KMS-11 (cell line): ENCODE measurements at regions not wholly inside any gene's neighbourhood (a gene's known extent, or its start where the extent isn't known, plus 50 kb on each side); places are given as distances from the start of the nearest gene placed in this dataset.

Experiments used
- H2AFZ ChIP-seq: fragments of 200-600 bp; sonication (generic); 2 replicates; pipeline ENCODE4 v1.6.1; 2016; ENCODE audit warnings: antibody characterized with exemption, mixed run types, low read depth
- H3K27ac ChIP-seq: fragments of 200-600 bp; sonication (generic); 2 replicates; pipeline ENCODE4 v1.6.1; 2016; ENCODE audit warnings: mild to moderate bottlenecking, mixed run types
- H3K27me3 ChIP-seq: fragments of 200-600 bp; sonication (generic); 2 replicates; pipeline ENCODE4 v1.6.1; 2017; ENCODE audit warnings: mild to moderate bottlenecking, low read depth, mixed run types, moderate library complexity; ENCODE audit not compliant: insufficient read depth
- H3K36me3 ChIP-seq: fragments of 200-600 bp; sonication (generic); 2 replicates; pipeline ENCODE4 v1.6.1; 2017; ENCODE audit warnings: mild to moderate bottlenecking, mixed run types; ENCODE audit not compliant: insufficient read depth
- H3K4me1 ChIP-seq: fragments of 200-600 bp; sonication (generic); 2 replicates; pipeline ENCODE4 v1.6.1; 2016; ENCODE audit warnings: mild to moderate bottlenecking, low read depth, mixed run types; ENCODE audit not compliant: poor library complexity, severe bottlenecking
- H3K4me2 ChIP-seq: fragments of 200-600 bp; sonication (generic); 2 replicates; pipeline ENCODE4 v1.7.0; 2016; ENCODE audit warnings: mild to moderate bottlenecking, mixed run types
- H3K4me3 ChIP-seq: fragments of 200-600 bp; sonication (generic); IDR thresholded peaks from 2 replicates; pipeline ENCODE4 v1.6.1; 2017; ENCODE audit warnings: low read depth, low read length, mixed read lengths; ENCODE audit not compliant: insufficient read depth
- H3K79me2 ChIP-seq: fragments of 200-600 bp; sonication (generic); 2 replicates; pipeline ENCODE4 v1.6.1; 2016; ENCODE audit warnings: low read depth, mixed run types; ENCODE audit not compliant: insufficient read depth
- H3K9ac ChIP-seq: fragments of 200-600 bp; sonication (generic); 2 replicates; pipeline ENCODE4 v1.6.1; 2016; ENCODE audit warnings: mild to moderate bottlenecking, mixed run types
- H4K20me1 ChIP-seq: fragments of 200-600 bp; sonication (generic); 2 replicates; pipeline ENCODE4 v1.6.1; 2016; ENCODE audit warnings: mild to moderate bottlenecking, mixed run types; ENCODE audit not compliant: insufficient read depth
- TF ChIP-seq, protein P1 (sequence below): fragments of 200-600 bp; sonication (generic); conservative IDR thresholded peaks from 2 replicates; pipeline ENCODE4 v1.6.1; 2017; ENCODE audit warnings: low read depth, mild to moderate bottlenecking, antibody characterized with exemption, low read length, moderate library complexity, mixed read lengths

DNA sequence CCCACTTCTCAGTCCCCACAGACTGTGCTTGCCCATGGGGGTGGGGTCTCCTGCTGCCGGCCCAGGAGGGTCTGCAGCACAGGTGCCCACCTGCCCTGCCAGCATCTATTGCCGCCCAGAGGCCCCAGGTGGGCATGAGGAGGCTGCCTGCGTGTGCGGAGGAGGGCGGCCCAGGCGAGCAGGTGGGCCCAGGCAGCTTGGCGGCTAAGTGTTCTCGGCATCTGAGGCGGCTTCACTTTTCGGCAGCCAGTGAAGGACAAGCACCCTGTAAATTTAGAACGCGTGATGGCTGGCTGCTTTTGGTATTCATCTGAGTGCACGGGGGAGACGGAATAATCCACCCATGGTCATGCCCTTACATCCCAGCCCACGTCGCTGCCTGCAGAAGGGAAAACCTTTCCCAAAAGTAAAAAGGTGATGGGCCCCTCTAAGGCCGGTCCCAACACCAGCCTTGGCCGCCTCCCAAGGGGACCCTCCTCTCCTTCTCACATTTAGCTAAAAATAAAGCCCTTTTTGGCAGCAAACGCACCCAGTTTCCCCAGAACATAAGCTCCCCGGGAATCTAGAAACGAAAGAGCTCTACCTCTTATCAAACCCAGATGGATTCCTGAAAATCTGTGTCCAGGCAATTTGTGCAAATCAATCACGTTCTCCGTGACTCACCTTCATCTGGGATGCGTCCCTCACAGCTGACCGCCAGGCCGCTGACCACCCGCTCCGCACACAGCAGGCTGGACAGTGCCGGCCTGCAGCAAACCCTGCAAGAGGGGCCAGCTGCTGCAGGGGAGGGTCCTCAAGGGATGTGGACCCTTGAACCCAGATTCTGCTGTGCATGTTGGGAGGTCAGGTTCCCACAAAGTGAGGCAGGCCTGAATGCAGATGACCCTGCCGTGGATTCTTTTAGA, 79.4 kb downstream of the RBFOX3 start:
- Histone ChIP-seq H4K20me1 (no peaks in the 10 kb centered on the region), H3K9ac (no peak overlapping the region), H2AFZ (no peak overlapping the region), H3K27ac (no peak overlapping the region), H3K4me2 (no peak overlapping the region), H3K79me2 (no peaks in the 10 kb centered on the region), H3K4me3 (no peak overlapping the region), H3K27me3 (peaks cover 97% of the 10 kb centered on the region), H3K4me1 (no peaks in the 10 kb centered on the region), H3K36me3 (no peaks in the 10 kb centered on the region)
- TF ChIP-seq, protein P1, sequence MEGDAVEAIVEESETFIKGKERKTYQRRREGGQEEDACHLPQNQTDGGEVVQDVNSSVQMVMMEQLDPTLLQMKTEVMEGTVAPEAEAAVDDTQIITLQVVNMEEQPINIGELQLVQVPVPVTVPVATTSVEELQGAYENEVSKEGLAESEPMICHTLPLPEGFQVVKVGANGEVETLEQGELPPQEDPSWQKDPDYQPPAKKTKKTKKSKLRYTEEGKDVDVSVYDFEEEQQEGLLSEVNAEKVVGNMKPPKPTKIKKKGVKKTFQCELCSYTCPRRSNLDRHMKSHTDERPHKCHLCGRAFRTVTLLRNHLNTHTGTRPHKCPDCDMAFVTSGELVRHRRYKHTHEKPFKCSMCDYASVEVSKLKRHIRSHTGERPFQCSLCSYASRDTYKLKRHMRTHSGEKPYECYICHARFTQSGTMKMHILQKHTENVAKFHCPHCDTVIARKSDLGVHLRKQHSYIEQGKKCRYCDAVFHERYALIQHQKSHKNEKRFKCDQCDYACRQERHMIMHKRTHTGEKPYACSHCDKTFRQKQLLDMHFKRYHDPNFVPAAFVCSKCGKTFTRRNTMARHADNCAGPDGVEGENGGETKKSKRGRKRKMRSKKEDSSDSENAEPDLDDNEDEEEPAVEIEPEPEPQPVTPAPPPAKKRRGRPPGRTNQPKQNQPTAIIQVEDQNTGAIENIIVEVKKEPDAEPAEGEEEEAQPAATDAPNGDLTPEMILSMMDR = no peak

DNA sequence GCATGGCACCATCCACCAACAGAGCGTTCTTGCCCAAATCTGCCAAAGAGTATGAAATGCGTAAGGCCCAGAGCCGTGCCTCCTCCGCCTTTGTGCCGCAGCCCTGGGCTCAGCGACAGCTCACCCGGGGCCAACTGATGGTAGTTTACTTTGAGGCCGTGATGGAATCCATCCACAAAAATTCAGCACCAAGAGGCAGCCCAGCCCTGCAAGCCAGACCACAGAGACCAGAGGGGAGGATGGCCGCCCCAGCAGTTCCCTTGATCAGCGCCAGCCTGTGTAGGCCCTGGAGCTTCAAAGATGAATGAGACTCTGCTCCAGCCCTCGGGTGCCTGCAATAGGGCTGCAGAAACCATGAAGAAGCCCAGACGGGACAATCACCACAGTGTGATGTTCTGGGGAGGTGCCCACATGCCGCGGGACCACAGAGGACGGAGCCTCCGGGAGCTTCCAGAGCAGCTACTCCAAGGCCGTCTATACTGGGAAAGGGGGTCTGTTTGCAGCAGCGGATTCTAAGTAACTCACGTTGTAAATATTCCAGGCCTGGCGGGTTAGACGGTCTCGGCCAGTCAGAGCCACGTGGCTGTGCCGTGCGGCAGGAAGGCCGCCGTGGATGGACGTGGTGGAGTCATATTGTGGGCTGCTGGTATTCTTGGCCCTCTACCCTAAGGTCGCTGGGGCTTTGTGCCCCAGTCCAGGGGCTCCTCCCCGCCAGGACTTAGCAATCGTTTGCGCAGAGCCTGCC, 80.3 kb downstream of the RBFOX3 start:
- Histone ChIP-seq H3K4me3 (no peak overlapping the region), H3K27ac (no peak overlapping the region), H3K36me3 (no peaks in the 10 kb centered on the region), H2AFZ (no peak overlapping the region), H4K20me1 (no peaks in the 10 kb centered on the region), H3K79me2 (no peaks in the 10 kb centered on the region), H3K4me2 (no peak overlapping the region), H3K4me1 (no peaks in the 10 kb centered on the region), H3K9ac (no peak overlapping the region), H3K27me3 (peaks cover 97% of the 10 kb centered on the region)
- TF ChIP-seq, protein P1 = no peak

DNA sequence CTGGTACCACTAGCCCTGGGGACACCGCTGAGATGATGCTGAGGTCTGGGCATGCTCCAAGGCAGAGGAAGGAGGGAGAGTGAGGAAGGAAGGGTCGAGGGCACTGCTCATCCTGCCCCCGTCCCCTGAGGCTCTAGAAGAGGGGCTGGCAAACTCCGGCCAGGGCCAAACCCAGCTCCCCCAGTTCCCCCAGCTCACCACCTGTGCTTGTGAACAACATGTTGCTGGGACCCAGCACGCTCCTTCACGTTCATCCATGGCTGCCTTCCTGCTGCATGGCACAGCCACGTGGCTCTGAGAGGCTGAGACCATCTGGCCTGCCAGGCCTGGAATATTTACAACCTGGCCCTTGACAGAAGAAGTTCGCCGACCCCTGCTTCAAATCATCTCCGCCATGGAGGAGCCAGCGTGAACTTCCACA, 81.2 kb downstream of the RBFOX3 start:
- Histone ChIP-seq H3K27ac (no peak overlapping the region), H3K9ac (no peak overlapping the region), H4K20me1 (no peaks in the 10 kb centered on the region), H3K4me3 (no peak overlapping the region), H2AFZ (no peak overlapping the region), H3K27me3 (peaks cover 97% of the 10 kb centered on the region), H3K79me2 (no peaks in the 10 kb centered on the region), H3K4me1 (no peaks in the 10 kb centered on the region), H3K36me3 (no peaks in the 10 kb centered on the region), H3K4me2 (no peak overlapping the region)
- TF ChIP-seq, protein P1 = no peak

DNA sequence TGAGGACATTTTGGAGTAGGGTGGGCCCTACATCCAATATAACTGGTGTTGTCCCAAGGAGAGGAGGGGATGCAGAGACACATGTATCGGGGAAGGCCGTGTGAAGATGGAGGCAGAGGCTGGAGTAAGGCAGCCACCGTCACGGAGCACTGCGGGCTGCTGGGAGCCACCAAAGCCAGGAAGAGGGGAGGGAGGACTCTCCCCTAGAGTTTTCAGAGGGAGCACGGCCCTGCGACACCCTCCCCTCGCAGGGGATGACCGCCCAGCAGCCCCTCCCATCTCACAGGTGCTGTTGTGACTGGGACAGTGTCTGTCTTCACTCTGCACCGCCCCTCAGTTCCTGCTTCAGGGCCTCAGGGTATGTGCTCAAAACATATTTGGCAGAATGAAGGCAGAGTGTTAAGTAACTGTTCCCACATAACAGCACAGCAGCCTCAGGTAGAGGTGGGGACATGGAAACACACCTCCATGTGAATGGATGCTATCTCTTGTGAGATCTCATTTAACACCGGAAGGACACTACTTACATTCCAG, 82.2 kb downstream of the RBFOX3 start:
- Histone ChIP-seq H3K27me3 (peaks cover 100% of the 10 kb centered on the region), H3K4me2 (no peak overlapping the region)
- TF ChIP-seq, protein P1 = no peak

More for the DNA sequence above, 82.2 kb downstream of the RBFOX3 start:
- Histone ChIP-seq H4K20me1 (no peaks in the 10 kb centered on the region), H2AFZ (no peak overlapping the region), H3K9ac (no peak overlapping the region), H3K79me2 (no peaks in the 10 kb centered on the region), H3K36me3 (no peaks in the 10 kb centered on the region), H3K27ac (no peak overlapping the region), H3K4me3 (no peak overlapping the region), H3K4me1 (no peaks in the 10 kb centered on the region)
